Hepatocyte (in vitro differentiated cells): ENCODE measurements at regions not wholly inside any gene's neighbourhood (a gene's known extent, or its start where the extent isn't known, plus 50 kb on each side); places are given as distances from the start of the nearest gene placed in this dataset.

Source experiments
- CTCF ChIP-seq: fragments of 200-600 bp; sonication (generic); IDR thresholded peaks from 2 replicates; pipeline ENCODE4 v1.5.1; 2016; ENCODE audit warnings: antibody characterized with exemption, mild to moderate bottlenecking; ENCODE audit not compliant: poor library complexity
- EZH2 ChIP-seq: fragments of 200-600 bp; sonication (generic); IDR thresholded peaks from 2 replicates; pipeline ENCODE4 v1.6.1; 2016; ENCODE audit warnings: antibody characterized with exemption, mild to moderate bottlenecking, borderline replicate concordance

GRCh38 chr3:64903006-64903405 lies 215.2 kb upstream of the ADAMTS9 start:
- TF ChIP-seq CTCF: no peak
- TF ChIP-seq EZH2: no peak
